ENCODE measurements at regions not wholly inside any gene's neighbourhood (a gene's known extent, or its start where the extent isn't known, plus 50 kb on each side); places are given as distances from the start of the nearest gene placed in this dataset.

DNA sequence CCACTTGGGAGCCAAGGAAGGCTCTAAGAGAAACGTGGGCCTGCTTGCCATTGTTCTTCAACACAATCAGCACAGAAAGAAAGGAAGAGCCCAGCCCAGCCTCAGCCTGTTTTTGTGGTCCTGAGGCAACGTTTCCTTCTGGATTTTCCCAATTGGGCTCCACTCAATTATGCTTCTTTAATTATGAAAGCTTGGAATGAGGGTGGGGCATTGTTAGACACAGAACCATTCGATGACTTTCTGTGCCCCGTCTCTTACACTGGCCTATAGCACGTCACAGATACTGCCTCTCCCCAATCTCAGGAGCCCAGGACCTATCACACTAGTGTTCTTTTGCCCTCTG lies 207.4 kb downstream of the ZFP36L2 start:
- Histone ChIP-seq H3K4me3 (ENCODE audit: low read depth, low read length, poor library complexity, severe bottlenecking) (no peak overlapping the region), H3K9me2 (ENCODE audit: insufficient read depth, low read length) (no peaks in the 10 kb centered on the region), H3K9me3 (ENCODE audit: low read length) (no peaks in the 10 kb centered on the region), H3K27ac (ENCODE audit: low read depth, low read length, poor library complexity, severe bottlenecking) (no peak overlapping the region), H3K4me2 (ENCODE audit: low read length) (no peak overlapping the region), H3K4me1 (ENCODE audit: insufficient read depth, low read length, poor library complexity, severe bottlenecking) (no peaks in the 10 kb centered on the region), H4K20me1 (ENCODE audit: insufficient read depth, low read length) (no peaks in the 10 kb centered on the region), H3K79me2 (ENCODE audit: insufficient read depth, low read depth, low read length) (no peaks in the 10 kb centered on the region), H3K36me3 (ENCODE audit: insufficient read depth, low read length) (no peaks in the 10 kb centered on the region), H2AFZ (ENCODE audit: low read length) (no peak overlapping the region)
- POLR2A ChIA-PET, result interaction anchor here (0.6 kb wide), 1 partner anchor 11 kb away, joined by 3 read pairs; no protein-coding TSS in a partner anchor
- CTCF ChIA-PET (ENCODE audit: unreplicated experiment), result no interaction called here
- BruUV-seq (replicated peaks), result no TSS peak
- TF ChIP-seq, protein P1, sequence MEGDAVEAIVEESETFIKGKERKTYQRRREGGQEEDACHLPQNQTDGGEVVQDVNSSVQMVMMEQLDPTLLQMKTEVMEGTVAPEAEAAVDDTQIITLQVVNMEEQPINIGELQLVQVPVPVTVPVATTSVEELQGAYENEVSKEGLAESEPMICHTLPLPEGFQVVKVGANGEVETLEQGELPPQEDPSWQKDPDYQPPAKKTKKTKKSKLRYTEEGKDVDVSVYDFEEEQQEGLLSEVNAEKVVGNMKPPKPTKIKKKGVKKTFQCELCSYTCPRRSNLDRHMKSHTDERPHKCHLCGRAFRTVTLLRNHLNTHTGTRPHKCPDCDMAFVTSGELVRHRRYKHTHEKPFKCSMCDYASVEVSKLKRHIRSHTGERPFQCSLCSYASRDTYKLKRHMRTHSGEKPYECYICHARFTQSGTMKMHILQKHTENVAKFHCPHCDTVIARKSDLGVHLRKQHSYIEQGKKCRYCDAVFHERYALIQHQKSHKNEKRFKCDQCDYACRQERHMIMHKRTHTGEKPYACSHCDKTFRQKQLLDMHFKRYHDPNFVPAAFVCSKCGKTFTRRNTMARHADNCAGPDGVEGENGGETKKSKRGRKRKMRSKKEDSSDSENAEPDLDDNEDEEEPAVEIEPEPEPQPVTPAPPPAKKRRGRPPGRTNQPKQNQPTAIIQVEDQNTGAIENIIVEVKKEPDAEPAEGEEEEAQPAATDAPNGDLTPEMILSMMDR (conservative IDR thresholded peaks at IDR 0.05; ENCODE audit: low read length), result no peak
- TF ChIP-seq EZH2phosphoT487 (IDR thresholded peaks at IDR 0.05; ENCODE audit: borderline replicate concordance, low read depth, low read length), result no peak
- intact Hi-C loops (cut with micrococcal nuclease; ENCODE audit: unreplicated experiment), result no loop called here
- no peak for DNase-seq (ENCODE audit: low spot score)

DNA sequence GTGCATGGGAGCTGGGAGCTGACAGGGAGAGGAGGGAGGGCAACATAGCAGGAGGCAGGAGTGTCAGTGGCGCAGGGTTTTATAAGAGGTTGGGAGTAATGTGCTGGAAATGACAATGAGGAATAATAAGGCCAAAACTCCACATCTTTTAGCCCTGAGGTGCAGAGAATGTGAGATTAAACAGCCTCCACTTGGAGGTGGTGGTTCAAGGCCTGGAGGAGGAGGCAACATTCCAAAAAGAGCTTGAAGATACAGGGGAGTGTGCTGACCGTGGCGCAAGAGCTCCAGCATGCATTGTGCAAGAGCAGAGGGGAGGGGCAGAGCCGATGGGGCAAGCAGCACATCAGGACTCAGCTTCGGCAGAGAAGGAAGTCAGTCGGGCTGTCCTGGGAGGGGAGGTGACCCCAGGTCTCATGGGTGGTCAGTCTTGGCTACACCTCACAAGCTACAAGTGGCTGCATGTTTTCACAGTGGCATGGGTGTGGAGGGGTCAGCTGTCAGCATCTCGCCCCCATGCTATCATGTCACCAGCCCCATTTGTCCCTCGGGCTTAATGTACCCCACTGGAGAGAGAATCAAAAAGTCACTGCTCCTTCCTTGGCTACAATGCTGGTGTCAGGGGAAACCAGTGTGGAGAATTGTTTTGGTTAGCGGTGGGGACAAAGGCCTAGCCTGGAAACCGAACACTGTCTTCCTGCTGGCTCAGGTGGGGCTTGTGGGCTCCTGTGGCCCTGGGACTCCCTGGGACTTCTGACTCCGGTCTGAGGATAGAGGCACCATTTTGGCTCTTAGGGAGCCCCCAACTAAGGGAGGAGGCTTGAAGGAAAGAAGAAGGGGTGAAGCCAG lies 208.0 kb downstream of the ZFP36L2 start:
- Histone ChIP-seq H3K4me2 (ENCODE audit: low read length) (no peak overlapping the region), H3K9me2 (ENCODE audit: insufficient read depth, low read length) (no peaks in the 10 kb centered on the region), H3K79me2 (ENCODE audit: insufficient read depth, low read depth, low read length) (no peaks in the 10 kb centered on the region), H3K4me1 (ENCODE audit: insufficient read depth, low read length, poor library complexity, severe bottlenecking) (no peaks in the 10 kb centered on the region), H2AFZ (ENCODE audit: low read length) (no peak overlapping the region), H3K36me3 (ENCODE audit: insufficient read depth, low read length) (no peaks in the 10 kb centered on the region), H4K20me1 (ENCODE audit: insufficient read depth, low read length) (no peaks in the 10 kb centered on the region), H3K27ac (ENCODE audit: low read depth, low read length, poor library complexity, severe bottlenecking) (no peak overlapping the region), H3K4me3 (ENCODE audit: low read depth, low read length, poor library complexity, severe bottlenecking) (no peak overlapping the region), H3K9me3 (ENCODE audit: low read length) (no peaks in the 10 kb centered on the region)
- ChIA-PET POLR2A (no interaction called here), CTCF (ENCODE audit: unreplicated experiment) (no interaction called here)
- TF ChIP-seq, protein P1 (conservative IDR thresholded peaks at IDR 0.05; ENCODE audit: low read length), result no peak
- no peak for TF ChIP-seq EZH2phosphoT487 (IDR thresholded peaks at IDR 0.05; ENCODE audit: borderline replicate concordance, low read depth, low read length)
- BruUV-seq (replicated peaks), result no TSS peak
- intact Hi-C loops (cut with micrococcal nuclease; ENCODE audit: unreplicated experiment), result no loop called here
- no peak for DNase-seq (ENCODE audit: low spot score)

DNA sequence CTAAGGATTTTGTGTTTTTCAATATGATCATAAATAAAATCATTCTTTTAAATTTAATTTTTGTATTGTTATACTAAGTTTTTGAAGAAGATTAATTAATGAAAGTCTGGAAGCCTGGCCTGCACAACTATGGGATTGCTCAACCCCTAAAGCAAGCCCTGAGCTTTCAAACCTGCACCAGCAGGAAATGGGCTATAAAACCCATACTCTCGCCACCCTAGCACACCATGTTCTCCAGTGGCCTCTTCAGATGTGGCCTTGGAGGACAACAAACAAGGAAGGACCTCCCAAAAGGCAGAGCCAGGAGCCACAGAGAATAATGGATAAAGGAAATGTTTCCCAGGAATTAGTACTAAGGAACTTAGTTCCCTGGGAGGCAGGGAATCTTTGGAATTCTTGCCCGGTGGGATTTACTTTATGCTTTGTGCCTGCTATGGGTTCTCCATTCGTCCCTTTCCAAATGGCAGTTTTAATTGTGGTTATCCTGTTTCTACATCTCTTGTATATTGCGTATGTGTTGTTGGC lies 212.5 kb downstream of the ZFP36L2 start:
- Histone ChIP-seq H3K4me2 (ENCODE audit: low read length) (no peak overlapping the region), H3K36me3 (ENCODE audit: insufficient read depth, low read length) (no peaks in the 10 kb centered on the region), H4K20me1 (ENCODE audit: insufficient read depth, low read length) (no peaks in the 10 kb centered on the region), H2AFZ (ENCODE audit: low read length) (no peak overlapping the region), H3K4me1 (ENCODE audit: insufficient read depth, low read length, poor library complexity, severe bottlenecking) (no peaks in the 10 kb centered on the region), H3K27ac (ENCODE audit: low read depth, low read length, poor library complexity, severe bottlenecking) (no peak overlapping the region), H3K79me2 (ENCODE audit: insufficient read depth, low read depth, low read length) (no peaks in the 10 kb centered on the region), H3K9me2 (ENCODE audit: insufficient read depth, low read length) (no peaks in the 10 kb centered on the region), H3K9me3 (ENCODE audit: low read length) (no peaks in the 10 kb centered on the region), H3K4me3 (ENCODE audit: low read depth, low read length, poor library complexity, severe bottlenecking) (no peak overlapping the region)
- TF ChIP-seq, protein P1 (conservative IDR thresholded peaks at IDR 0.05; ENCODE audit: low read length), result no peak
- no peak for TF ChIP-seq EZH2phosphoT487 (IDR thresholded peaks at IDR 0.05; ENCODE audit: borderline replicate concordance, low read depth, low read length)
- no peak for DNase-seq (ENCODE audit: low spot score)
- BruUV-seq (replicated peaks), result no TSS peak
- intact Hi-C loops (cut with micrococcal nuclease; ENCODE audit: unreplicated experiment), result no loop called here
- CTCF ChIA-PET (ENCODE audit: unreplicated experiment), result no interaction called here
- POLR2A ChIA-PET, result interaction anchor here (0.5 kb wide), 1 partner anchor 425 kb away, joined by 5 read pairs; no protein-coding TSS in a partner anchor

Data from OCI-LY7 (cell line).